ENCODE measurements at regions not wholly inside any gene's neighbourhood (a gene's known extent, or its start where the extent isn't known, plus 50 kb on each side); places are given as distances from the start of the nearest gene placed in this dataset.

- TF ChIP-seq RARB (CRISPR knock-in tag; IDR thresholded peaks at IDR 0.05) = no peak
- no peak for TF ChIP-seq TCF4 (CRISPR knock-in tag; IDR thresholded peaks at IDR 0.05; ENCODE audit: borderline replicate concordance)
- no peak for TF ChIP-seq ZFP3 (CRISPR knock-in tag; IDR thresholded peaks at IDR 0.05)
- TF ChIP-seq CSDC2 (CRISPR knock-in tag; IDR thresholded peaks at IDR 0.05) = no peak
- no peak for TF ChIP-seq ZNF70 (CRISPR knock-in tag; IDR thresholded peaks at IDR 0.05)
- no peak for TF ChIP-seq PATZ1 (CRISPR knock-in tag; IDR thresholded peaks at IDR 0.05; ENCODE audit: borderline replicate concordance)
- TF ChIP-seq ZC3H10 (CRISPR knock-in tag; IDR thresholded peaks at IDR 0.05) = no peak
- no peak for TF ChIP-seq ESRRG (CRISPR knock-in tag; IDR thresholded peaks at IDR 0.05)
- TF ChIP-seq GLIS3 (CRISPR knock-in tag; IDR thresholded peaks at IDR 0.05) = no peak
- TF ChIP-seq SNAI2 (CRISPR knock-in tag; IDR thresholded peaks at IDR 0.05) = no peak
- no peak for TF ChIP-seq ISL1 (CRISPR knock-in tag; IDR thresholded peaks at IDR 0.05)
- no peak for TF ChIP-seq PPARA (CRISPR knock-in tag; IDR thresholded peaks at IDR 0.05; ENCODE audit: borderline replicate concordance)
- TF ChIP-seq TOX (CRISPR knock-in tag; IDR thresholded peaks at IDR 0.05; ENCODE audit: borderline replicate concordance) = no peak
- no peak for TF ChIP-seq CREB5 (CRISPR knock-in tag; IDR thresholded peaks at IDR 0.05; ENCODE audit: low read depth)
- no peak for TF ChIP-seq ARNTL (CRISPR knock-in tag; IDR thresholded peaks at IDR 0.05; ENCODE audit: borderline replicate concordance, low read depth)
- no peak for TF ChIP-seq CSRNP3 (CRISPR knock-in tag; IDR thresholded peaks at IDR 0.05)
- TF ChIP-seq ZNF8 (CRISPR knock-in tag; IDR thresholded peaks at IDR 0.05) = no peak
- TF ChIP-seq OSR1 (CRISPR knock-in tag; IDR thresholded peaks at IDR 0.05) = no peak
- no peak for TF ChIP-seq ZNF565 (CRISPR knock-in tag; conservative IDR thresholded peaks at IDR 0.05; ENCODE audit: low read depth)
- no peak for TF ChIP-seq ZFP30 (CRISPR knock-in tag; IDR thresholded peaks at IDR 0.05)
- ATAC-seq = no peak
Observed at GRCh38 chr20:54710341-54710740, 234.9 kb downstream of the DOK5 start.

GRCh38 chr20:54708229-54708628, 232.8 kb downstream of the DOK5 start:
- no peak for ATAC-seq
- TF ChIP-seq SNAI2 (CRISPR knock-in tag; IDR thresholded peaks at IDR 0.05) (no peak), GLIS3 (CRISPR knock-in tag; IDR thresholded peaks at IDR 0.05) (no peak), TOX (CRISPR knock-in tag; IDR thresholded peaks at IDR 0.05; ENCODE audit: borderline replicate concordance) (no peak), ZC3H10 (CRISPR knock-in tag; IDR thresholded peaks at IDR 0.05) (no peak), PPARA (CRISPR knock-in tag; IDR thresholded peaks at IDR 0.05; ENCODE audit: borderline replicate concordance) (no peak), BACH2 (CRISPR knock-in tag; IDR thresholded peaks at IDR 0.05; ENCODE audit: borderline replicate concordance) (no peak), CREB5 (CRISPR knock-in tag; IDR thresholded peaks at IDR 0.05; ENCODE audit: low read depth) (no peak), CSRNP3 (CRISPR knock-in tag; IDR thresholded peaks at IDR 0.05) (no peak), ZNF8 (CRISPR knock-in tag; IDR thresholded peaks at IDR 0.05) (no peak), TSHZ2 (CRISPR knock-in tag; IDR thresholded peaks at IDR 0.05) (no peak), PATZ1 (CRISPR knock-in tag; IDR thresholded peaks at IDR 0.05; ENCODE audit: borderline replicate concordance) (no peak), ZNF565 (CRISPR knock-in tag; conservative IDR thresholded peaks at IDR 0.05; ENCODE audit: low read depth) (no peak), CSDC2 (CRISPR knock-in tag; IDR thresholded peaks at IDR 0.05) (no peak), ESRRG (CRISPR knock-in tag; IDR thresholded peaks at IDR 0.05) (no peak), OSR1 (CRISPR knock-in tag; IDR thresholded peaks at IDR 0.05) (no peak), ZNF70 (CRISPR knock-in tag; IDR thresholded peaks at IDR 0.05) (no peak), ARNTL (CRISPR knock-in tag; IDR thresholded peaks at IDR 0.05; ENCODE audit: borderline replicate concordance, low read depth) (no peak)

Measured in SK-N-SH treated with all-trans-retinoic acid at 6 μM for 48 hours (cell line).